ENCODE measurements at regions not wholly inside any gene's neighbourhood (a gene's known extent, or its start where the extent isn't known, plus 50 kb on each side); places are given as distances from the start of the nearest gene placed in this dataset.
"Not testable (repeated sequence)": the region's sequence is repeated elsewhere in the genome, so short reads cannot be mapped to it uniquely, and the experiment has no call there.

- not testable (repeated sequence) for DNase-seq
Observed at GRCh38 chr1:91207691-91208090, 185.9 kb upstream of the ZNF644 start.

- not testable (repeated sequence) for DNase-seq
Observed at GRCh38 chr1:91204150-91204549, 182.3 kb upstream of the ZNF644 start.

- no peak for DNase-seq
Observed at GRCh38 chr1:91201694-91202093, 179.9 kb upstream of the ZNF644 start.

GRCh38 chr1:91201176-91201575 lies 179.3 kb upstream of the ZNF644 start:
- DNase-seq = no peak

GRCh38 chr1:91200675-91201074 lies 178.8 kb upstream of the ZNF644 start:
- DNase-seq = no peak

GRCh38 chr1:91199988-91200387 lies 178.2 kb upstream of the ZNF644 start:
- DNase-seq = no peak

- DNase-seq = no peak
Observed at GRCh38 chr1:91190996-91191395, 169.2 kb upstream of the ZNF644 start.

GRCh38 chr1:91189096-91189495 lies 167.3 kb upstream of the ZNF644 start:
- no peak for DNase-seq

GRCh38 chr1:91182807-91183206 lies 161.0 kb upstream of the ZNF644 start:
- DNase-seq = not testable (repeated sequence)

- DNase-seq = no peak
Observed at GRCh38 chr1:91176250-91176649, 154.4 kb upstream of the ZNF644 start.

- no peak for DNase-seq
Observed at GRCh38 chr1:91174734-91175133, 152.9 kb upstream of the ZNF644 start.

GRCh38 chr1:91173346-91173890 lies 151.6 kb upstream of the ZNF644 start:
- no peak for DNase-seq

- no peak for DNase-seq
Observed at GRCh38 chr1:91172541-91172940, 150.7 kb upstream of the ZNF644 start.

- no peak for DNase-seq
Observed at GRCh38 chr1:91171898-91172297, 150.1 kb upstream of the ZNF644 start.

- DNase-seq = no peak
Observed at GRCh38 chr1:91170571-91170970, 148.7 kb upstream of the ZNF644 start.

- peak; percentile 5 for DNase-seq
Observed at GRCh38 chr1:91166106-91166712, 144.4 kb upstream of the ZNF644 start.

- DNase-seq = peak; percentile 5
Observed at GRCh38 chr1:91165033-91165654, 143.3 kb upstream of the ZNF644 start.

- DNase-seq = no peak
Observed at GRCh38 chr1:91162613-91163012, 140.8 kb upstream of the ZNF644 start.

GRCh38 chr1:91161749-91162148 lies 139.9 kb upstream of the ZNF644 start:
- DNase-seq = no peak

- no peak for DNase-seq
Observed at GRCh38 chr1:91161166-91161565, 139.3 kb upstream of the ZNF644 start.

- no peak for DNase-seq
Observed at GRCh38 chr1:91160363-91161075, 138.7 kb upstream of the ZNF644 start.

GRCh38 chr1:91153341-91153740 lies 131.5 kb upstream of the ZNF644 start:
- no peak for DNase-seq

GRCh38 chr1:91152331-91152730 lies 130.5 kb upstream of the ZNF644 start:
- no peak for DNase-seq

GRCh38 chr1:91151702-91152101 lies 129.9 kb upstream of the ZNF644 start:
- DNase-seq = no peak
